Breast epithelium (tissue), 4 donors: ENCODE measurements at regions not wholly inside any gene's neighbourhood (a gene's known extent, or its start where the extent isn't known, plus 50 kb on each side); places are given as distances from the start of the nearest gene placed in this dataset.

ENCODE experiments used
- DNase-seq, 2 donors: peaks; one replicate each; pipeline ENCODE4 v3.0.0-alpha.2; 2019; ENCODE audit warnings: low spot score in 2 of 2
- H3K27ac ChIP-seq, 2 donors: fragments of 200-600 bp; sonication (generic) in 1 of 2; one replicate each; pipeline ENCODE4 v1.5.1; 2016 to 2019; ENCODE audit warnings: mild to moderate bottlenecking in 1 of 2
- H3K27me3 ChIP-seq, 2 donors: fragments of 200-600 bp; sonication (generic) in 1 of 2; one replicate each; pipeline versions ENCODE4 v1.5.1 to v1.6.0; 2017 to 2019; ENCODE audit warnings: control low read depth in 1 of 2, mild to moderate bottlenecking in 1 of 2
- H3K36me3 ChIP-seq: fragments of 200-600 bp; one replicate; pipeline ENCODE4 v1.5.1; 2019
- H3K4me1 ChIP-seq, 2 donors: fragments of 200-600 bp; sonication (generic); one replicate each; pipeline ENCODE4 v1.5.1; 2016 to 2019; ENCODE audit warnings: control low read depth in 1 of 2
- H3K4me3 ChIP-seq, 3 donors: fragments of 200-600 bp; sonication (generic); 1 replicate in 2 of 3; 2 replicates in 1 of 3; pipeline ENCODE4 v1.5.1; 2016 to 2019; ENCODE audit warnings: mild to moderate bottlenecking in 3 of 3, moderate library complexity in 2 of 3
- H3K9me3 ChIP-seq, 2 donors: fragments of 200-600 bp; sonication (generic) in 1 of 2; one replicate each; pipeline ENCODE4 v1.5.1; 2016 to 2019; ENCODE audit warnings: control low read depth in 1 of 2
- CTCF ChIP-seq, 3 donors: fragments of 450-650 bp; IDR thresholded peaks; one replicate each; pipeline ENCODE4 v1.5.1; 2016 to 2017; ENCODE audit warnings: antibody characterized with exemption in 3 of 3, mild to moderate bottlenecking in 3 of 3, moderate library complexity in 3 of 3
- POLR2A ChIP-seq: fragments of 450-650 bp; IDR thresholded peaks from one replicate; pipeline ENCODE4 v1.6.1; 2016; ENCODE audit warnings: antibody characterized with exemption, mild to moderate bottlenecking, moderate library complexity
- POLR2AphosphoS5 ChIP-seq, 3 donors: sonication (generic); formaldehyde crosslinking; IDR thresholded peaks; one replicate each; pipeline ENCODE4 v1.6.1; 2017; ENCODE audit warnings: antibody characterized with exemption in 3 of 3
- intact Hi-C: fragments of 100-400 bp; cut with DNase I; formaldehyde crosslinking; loops from one replicate; pipeline ENCODE4 v1.15.1; 2023; ENCODE audit warnings: low total_unique reads

DNA sequence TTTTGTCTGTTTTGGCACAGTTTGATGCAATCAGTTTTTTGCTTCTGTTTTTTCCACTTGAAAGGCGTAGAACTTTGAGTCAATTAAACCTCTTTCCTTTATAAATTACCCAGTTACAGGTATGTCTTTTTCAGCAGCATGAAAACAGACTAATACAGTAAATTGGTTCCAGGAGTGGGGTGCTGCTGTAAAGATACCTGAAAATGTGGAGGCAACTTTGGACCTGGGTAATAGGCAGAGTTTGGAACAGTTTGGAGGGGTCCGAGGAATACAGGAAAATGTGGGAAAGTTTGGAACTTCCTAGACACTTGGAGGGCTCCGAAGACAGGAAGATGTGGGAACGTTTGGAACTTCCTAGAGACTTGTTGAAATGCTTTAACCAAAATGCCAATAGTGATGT lies 2022.2 kb downstream of the MAT2B start:
- no peaks in the 10 kb centered on the region for H3K27me3 ChIP-seq
- DNase-seq, result no peak
- H3K36me3 ChIP-seq, result no peaks in the 10 kb centered on the region
- no peaks in the 10 kb centered on the region for H3K4me1 ChIP-seq
- intact Hi-C loops, result no loop called here
- TF ChIP-seq CTCF (IDR thresholded peaks at IDR 0.05) (no peak), POLR2AphosphoS5 (IDR thresholded peaks at IDR 0.05) (no peak), POLR2A (no peak)
- peaks cover 0 to 4% of the 10 kb centered on the region in 2 donors for H3K9me3 ChIP-seq
- no peak overlapping the region for H3K27ac ChIP-seq
- H3K4me3 ChIP-seq, result no peak overlapping the region

DNA sequence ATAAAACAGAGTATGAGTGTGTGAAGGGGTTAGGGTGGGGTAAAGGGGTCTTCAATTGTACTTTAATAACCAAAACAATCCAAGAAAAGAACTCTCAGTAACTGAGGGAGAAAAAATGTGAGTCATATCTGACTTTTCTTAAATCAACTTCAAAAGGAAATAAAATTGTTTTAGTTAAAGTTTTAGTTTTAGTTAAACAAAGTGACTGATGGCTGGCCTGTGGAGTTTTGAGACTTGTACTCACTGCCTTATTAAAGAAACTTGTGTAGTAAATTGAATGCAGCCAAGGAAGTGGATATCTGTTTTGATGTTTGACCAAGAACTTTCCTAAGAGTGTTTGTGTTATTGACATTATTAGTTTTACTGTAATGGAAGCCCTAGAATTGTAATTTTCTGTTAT lies 2032.6 kb downstream of the MAT2B start:
- TF ChIP-seq CTCF (IDR thresholded peaks at IDR 0.05), result no peak
- intact Hi-C loops, result no loop called here
- no peak for DNase-seq
- Histone ChIP-seq H3K4me3 (no peak overlapping the region), H3K9me3 (no peaks in the 10 kb centered on the region), H3K36me3 (no peaks in the 10 kb centered on the region), H3K27ac (no peak overlapping the region), H3K27me3 (no peaks in the 10 kb centered on the region), H3K4me1 (no peaks in the 10 kb centered on the region)

DNA sequence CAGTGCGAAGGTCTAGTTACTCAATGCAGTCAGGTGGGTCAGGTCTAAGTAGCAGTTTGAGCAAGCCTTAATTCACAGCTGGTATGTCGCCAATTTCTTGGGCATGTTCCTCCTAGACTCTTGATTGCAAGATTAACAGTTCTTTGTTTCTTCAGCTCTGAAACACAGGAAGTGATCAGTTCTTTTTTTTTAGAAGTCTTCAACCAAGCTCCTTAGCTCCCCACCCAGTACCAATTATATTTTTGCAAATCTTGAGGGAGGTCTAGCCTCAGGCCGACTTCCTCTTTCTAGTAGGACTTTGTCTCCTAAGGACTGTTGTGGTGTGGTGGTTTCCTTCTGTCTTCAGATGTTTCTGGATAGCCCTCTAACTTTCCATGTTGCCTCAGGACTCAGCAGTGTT lies 2054.2 kb downstream of the MAT2B start:
- Histone ChIP-seq H3K4me3 (no peak overlapping the region), H3K36me3 (no peaks in the 10 kb centered on the region), H3K4me1 (no peaks in the 10 kb centered on the region), H3K27me3 (no peaks in the 10 kb centered on the region), H3K27ac (no peak overlapping the region), H3K9me3 (no peaks in the 10 kb centered on the region)
- TF ChIP-seq POLR2AphosphoS5 (IDR thresholded peaks at IDR 0.05) (no peak), POLR2A (no peak), CTCF (IDR thresholded peaks at IDR 0.05) (no peak)
- DNase-seq, result no peak
- intact Hi-C loops, result no loop called here

DNA sequence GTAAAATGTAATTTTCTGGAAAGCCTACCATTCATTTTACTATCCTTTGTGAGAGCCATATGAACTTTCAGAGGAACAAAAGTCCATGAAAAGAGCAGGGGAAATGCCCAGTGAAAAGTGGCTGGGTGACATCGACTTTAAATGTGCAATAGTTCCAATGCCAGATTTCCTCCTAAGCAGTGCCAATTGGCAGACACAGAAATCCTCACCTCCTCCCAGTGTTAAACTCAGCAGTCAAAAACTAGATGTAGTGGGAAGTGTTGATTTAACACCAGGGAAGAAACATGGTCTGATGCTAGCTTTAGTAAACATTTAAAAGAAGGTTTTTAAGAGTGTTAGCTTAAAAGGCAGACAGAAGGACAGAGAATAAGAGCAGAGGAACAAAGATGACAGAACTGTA lies 2055.2 kb downstream of the MAT2B start:
- DNase-seq, result no peak
- H3K36me3 ChIP-seq, result no peaks in the 10 kb centered on the region
- H3K9me3 ChIP-seq, result no peaks in the 10 kb centered on the region
- TF ChIP-seq POLR2A, result no peak
- TF ChIP-seq POLR2AphosphoS5 (IDR thresholded peaks at IDR 0.05), result no peak
- TF ChIP-seq CTCF (IDR thresholded peaks at IDR 0.05), result no peak
- H3K27ac ChIP-seq, result no peak overlapping the region
- no peaks in the 10 kb centered on the region for H3K4me1 ChIP-seq
- H3K4me3 ChIP-seq, result no peak overlapping the region
- intact Hi-C loops, result no loop called here
- no peaks in the 10 kb centered on the region for H3K27me3 ChIP-seq

- no peaks in the 10 kb centered on the region for H3K4me1 ChIP-seq
- H3K27me3 ChIP-seq, result no peaks in the 10 kb centered on the region
- H3K27ac ChIP-seq, result no peak overlapping the region
- no peak for DNase-seq
- no peak overlapping the region for H3K4me3 ChIP-seq
- intact Hi-C loops, result no loop called here
- TF ChIP-seq POLR2AphosphoS5 (IDR thresholded peaks at IDR 0.05) (no peak), CTCF (IDR thresholded peaks at IDR 0.05) (no peak), POLR2A (no peak)
- no peaks in the 10 kb centered on the region for H3K9me3 ChIP-seq
- H3K36me3 ChIP-seq, result no peaks in the 10 kb centered on the region
Measured at GRCh38 chr5:165565911-165566310, 2060.5 kb downstream of the MAT2B start.
